ENCODE measurements at regions not wholly inside any gene's neighbourhood (a gene's known extent, or its start where the extent isn't known, plus 50 kb on each side); places are given as distances from the start of the nearest gene placed in this dataset.

DNA sequence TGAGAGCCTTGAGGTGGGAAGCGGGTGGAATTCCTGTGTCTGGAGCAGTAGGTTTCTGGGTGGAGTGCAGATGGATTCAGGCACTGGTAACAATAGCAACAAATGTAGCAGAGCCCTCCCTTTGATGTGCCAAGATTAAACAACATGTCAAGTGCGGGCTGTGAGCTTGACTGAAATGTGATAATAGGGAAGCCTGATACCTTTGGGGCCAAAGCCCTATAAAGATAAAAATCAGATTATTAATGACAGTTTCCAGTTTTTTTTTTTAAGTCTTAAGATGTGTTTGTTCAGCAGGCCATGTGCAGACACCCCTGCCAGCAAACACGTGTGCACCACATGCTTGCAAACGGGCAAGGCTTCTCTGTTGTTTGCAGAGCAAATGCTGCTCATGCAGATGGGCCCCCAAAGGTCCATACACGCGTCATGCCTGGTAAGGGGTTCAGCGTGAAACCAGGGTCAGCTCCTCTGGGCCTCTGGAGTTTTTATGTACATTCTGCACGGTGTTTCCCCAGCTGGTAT, 193.2 kb downstream of the GADD45G start:
- no peaks in the 10 kb centered on the region for H3K9me3 Mint-ChIP-seq (ENCODE audit: unreplicated experiment)
- no peaks in the 10 kb centered on the region for H3K4me1 ChIP-seq
- H3K4me3 Mint-ChIP-seq (ENCODE audit: unreplicated experiment) = no peak overlapping the region
- H3K4me3 ChIP-seq (ENCODE audit: low read depth, low read length) = no peak overlapping the region
- no TSS peak for BruUV-seq (replicated peaks)
- H3K36me3 ChIP-seq (ENCODE audit: control insufficient read depth, insufficient read depth, low read length) = no peaks in the 10 kb centered on the region
- H3K4me1 Mint-ChIP-seq (ENCODE audit: low read depth, unreplicated experiment) = no peaks in the 10 kb centered on the region
- DNase-seq = no peak
- intact Hi-C loops (cut with micrococcal nuclease; ENCODE audit: unreplicated experiment) = no loop called here
- POLR2A ChIA-PET = no interaction called here
- H3K27ac Mint-ChIP-seq (ENCODE audit: unreplicated experiment) = no peak overlapping the region
- H3K36me3 Mint-ChIP-seq (ENCODE audit: insufficient read depth, unreplicated experiment) = no peaks in the 10 kb centered on the region
- CTCF ChIA-PET = no interaction called here
- H3K9me3 ChIP-seq = no peaks in the 10 kb centered on the region
- no peaks in the 10 kb centered on the region for H3K27me3 Mint-ChIP-seq (ENCODE audit: insufficient read depth, unreplicated experiment)
- TF ChIP-seq, protein P1, sequence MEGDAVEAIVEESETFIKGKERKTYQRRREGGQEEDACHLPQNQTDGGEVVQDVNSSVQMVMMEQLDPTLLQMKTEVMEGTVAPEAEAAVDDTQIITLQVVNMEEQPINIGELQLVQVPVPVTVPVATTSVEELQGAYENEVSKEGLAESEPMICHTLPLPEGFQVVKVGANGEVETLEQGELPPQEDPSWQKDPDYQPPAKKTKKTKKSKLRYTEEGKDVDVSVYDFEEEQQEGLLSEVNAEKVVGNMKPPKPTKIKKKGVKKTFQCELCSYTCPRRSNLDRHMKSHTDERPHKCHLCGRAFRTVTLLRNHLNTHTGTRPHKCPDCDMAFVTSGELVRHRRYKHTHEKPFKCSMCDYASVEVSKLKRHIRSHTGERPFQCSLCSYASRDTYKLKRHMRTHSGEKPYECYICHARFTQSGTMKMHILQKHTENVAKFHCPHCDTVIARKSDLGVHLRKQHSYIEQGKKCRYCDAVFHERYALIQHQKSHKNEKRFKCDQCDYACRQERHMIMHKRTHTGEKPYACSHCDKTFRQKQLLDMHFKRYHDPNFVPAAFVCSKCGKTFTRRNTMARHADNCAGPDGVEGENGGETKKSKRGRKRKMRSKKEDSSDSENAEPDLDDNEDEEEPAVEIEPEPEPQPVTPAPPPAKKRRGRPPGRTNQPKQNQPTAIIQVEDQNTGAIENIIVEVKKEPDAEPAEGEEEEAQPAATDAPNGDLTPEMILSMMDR (IDR thresholded peaks at IDR 0.05; ENCODE audit: insufficient read depth in 1 of 2, low read depth in 1 of 2, low read length in 1 of 2, severe bottlenecking in 1 of 2, unreplicated experiment in 1 of 2) = no peak
- no peaks in the 10 kb centered on the region for H3K27me3 ChIP-seq (replicated peaks; ENCODE audit: control insufficient read depth, insufficient read depth, low read length)

DNA sequence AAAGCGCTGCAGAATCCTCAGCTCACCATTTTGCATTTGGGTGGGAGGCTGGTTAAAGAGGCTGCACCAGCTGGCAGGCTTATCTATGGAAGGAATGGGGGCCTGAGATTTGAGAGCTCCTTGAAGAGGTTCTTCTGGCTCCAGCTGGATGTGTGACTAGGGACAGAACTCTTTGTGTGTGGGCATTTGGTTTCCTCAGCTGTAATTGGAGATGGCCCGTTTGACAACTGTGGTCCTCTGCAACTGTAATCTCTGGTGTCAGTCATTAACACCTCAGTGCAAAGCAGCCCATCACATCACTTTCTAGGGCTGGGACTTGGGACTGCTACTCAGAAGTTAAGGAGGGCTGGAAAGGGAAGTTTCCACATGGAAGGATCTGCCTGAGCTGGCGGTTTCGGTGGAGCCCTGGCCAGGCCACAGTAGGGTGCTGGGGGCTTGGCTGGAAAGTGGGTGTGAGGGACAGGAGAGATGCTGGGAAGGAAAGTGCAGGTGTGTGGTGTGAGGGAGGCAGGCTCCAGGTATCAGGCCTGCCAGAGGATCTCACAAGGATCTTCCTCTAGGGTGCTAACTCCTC, 193.8 kb downstream of the GADD45G start:
- TF ChIP-seq, protein P1 (IDR thresholded peaks at IDR 0.05; ENCODE audit: insufficient read depth in 1 of 2, low read depth in 1 of 2, low read length in 1 of 2, severe bottlenecking in 1 of 2, unreplicated experiment in 1 of 2) = no peak

DNA sequence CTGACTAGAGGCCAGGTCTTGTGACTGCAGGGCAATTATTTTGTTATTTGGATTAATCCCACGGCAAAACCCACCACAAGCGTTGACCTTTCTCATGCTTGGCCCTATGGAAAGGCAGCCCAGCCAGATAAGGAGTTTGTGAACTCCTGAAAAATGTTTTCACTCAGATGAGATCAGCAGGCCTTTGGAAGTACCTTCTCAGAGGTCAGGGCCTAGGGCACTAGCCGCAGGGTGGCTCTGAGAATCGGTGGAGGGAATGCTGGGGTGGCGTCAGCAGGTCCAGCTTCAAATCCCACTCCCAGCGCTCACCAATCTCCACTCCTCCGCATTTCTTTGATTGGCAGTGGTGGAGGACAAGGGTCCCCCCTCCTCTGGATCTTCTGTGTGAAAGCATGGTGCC, 194.4 kb downstream of the GADD45G start:
- ChIA-PET CTCF (no interaction called here), POLR2A (no interaction called here)
- Histone ChIP-seq H3K36me3 (ENCODE audit: control insufficient read depth, insufficient read depth, low read length) (no peaks in the 10 kb centered on the region), H3K4me1 (no peaks in the 10 kb centered on the region), H3K9me3 (no peaks in the 10 kb centered on the region), H3K27me3 (replicated peaks; ENCODE audit: control insufficient read depth, insufficient read depth, low read length) (no peaks in the 10 kb centered on the region), H3K4me3 (ENCODE audit: low read depth, low read length) (no peak overlapping the region)
- H3K4me3 Mint-ChIP-seq (ENCODE audit: unreplicated experiment) = no peak overlapping the region
- H3K27me3 Mint-ChIP-seq (ENCODE audit: insufficient read depth, unreplicated experiment) = no peaks in the 10 kb centered on the region
- no peak overlapping the region for H3K27ac Mint-ChIP-seq (ENCODE audit: unreplicated experiment)
- TF ChIP-seq, protein P1 (IDR thresholded peaks at IDR 0.05; ENCODE audit: insufficient read depth in 1 of 2, low read depth in 1 of 2, low read length in 1 of 2, severe bottlenecking in 1 of 2, unreplicated experiment in 1 of 2) = no peak
- no peaks in the 10 kb centered on the region for H3K4me1 Mint-ChIP-seq (ENCODE audit: low read depth, unreplicated experiment)
- DNase-seq = no peak
- no peaks in the 10 kb centered on the region for H3K9me3 Mint-ChIP-seq (ENCODE audit: unreplicated experiment)
- BruUV-seq (replicated peaks) = no TSS peak
- intact Hi-C loops (cut with micrococcal nuclease; ENCODE audit: unreplicated experiment) = no loop called here
- no peaks in the 10 kb centered on the region for H3K36me3 Mint-ChIP-seq (ENCODE audit: insufficient read depth, unreplicated experiment)

More for the DNA sequence above, 193.8 kb downstream of the GADD45G start:
- intact Hi-C loops (cut with micrococcal nuclease; ENCODE audit: unreplicated experiment) = no loop called here
- Mint-ChIP-seq H3K4me1 (ENCODE audit: low read depth, unreplicated experiment) (no peaks in the 10 kb centered on the region), H3K36me3 (ENCODE audit: insufficient read depth, unreplicated experiment) (no peaks in the 10 kb centered on the region), H3K27me3 (ENCODE audit: insufficient read depth, unreplicated experiment) (no peaks in the 10 kb centered on the region), H3K4me3 (ENCODE audit: unreplicated experiment) (no peak overlapping the region), H3K27ac (ENCODE audit: unreplicated experiment) (no peak overlapping the region), H3K9me3 (ENCODE audit: unreplicated experiment) (no peaks in the 10 kb centered on the region)
- Histone ChIP-seq H3K9me3 (no peaks in the 10 kb centered on the region), H3K27me3 (replicated peaks; ENCODE audit: control insufficient read depth, insufficient read depth, low read length) (no peaks in the 10 kb centered on the region), H3K36me3 (ENCODE audit: control insufficient read depth, insufficient read depth, low read length) (no peaks in the 10 kb centered on the region), H3K4me1 (no peaks in the 10 kb centered on the region), H3K4me3 (ENCODE audit: low read depth, low read length) (no peak overlapping the region)
- no TSS peak for BruUV-seq (replicated peaks)
- no peak for DNase-seq
- ChIA-PET CTCF (no interaction called here), POLR2A (no interaction called here)

Data from Caco-2 (cell line).